ENCODE measurements at regions not wholly inside any gene's neighbourhood (a gene's known extent, or its start where the extent isn't known, plus 50 kb on each side); places are given as distances from the start of the nearest gene placed in this dataset.

- TF ChIP-seq CTCF (IDR thresholded peaks at IDR 0.05) (no peak), POLR2A (IDR thresholded peaks at IDR 0.05) (no peak)
These were observed 195.8 kb upstream of the ETV3 start for GRCh38 chr1:157334041-157334440.

Measured in lower leg skin (tissue), 3 donors.